Naive thymus-derived CD8-positive, alpha-beta T cell (primary cell): ENCODE measurements at regions not wholly inside any gene's neighbourhood (a gene's known extent, or its start where the extent isn't known, plus 50 kb on each side); places are given as distances from the start of the nearest gene placed in this dataset.
A peak's percentile ranks its signal among the peaks of the same experiment; 100 is the strongest.

ENCODE experiments used
- ATAC-seq, 2 donors: fragments of 150-1000 bp; cut with Tn5 transposase in 1 of 2; sonication (Bioruptor Pico), chemical (Tn5 transposase) in 1 of 2; 1 replicate in 1 of 2; 2 replicates in 1 of 2; pipeline ENCODE4 v1.10.0; 2021; ENCODE audit warnings: mild to moderate bottlenecking in 2 of 2, moderate library complexity in 2 of 2
- POLR2A ChIA-PET: fragments of 350-600 bp; sonication (Branson Sonifier 250); formaldehyde crosslinking; loops from one replicate; lab custom pipeline; 2021; ENCODE audit warnings: antibody characterized with exemption; lab: Charles Lee
- DNase-seq, 10 donors: peaks; one replicate each; pipeline versions ENCODE4 v3.0.0 to v3.0.0-alpha.2; 2020 to 2022
- H3K27ac Mint-ChIP-seq, 10 donors: one replicate each; pipeline ENCODE4 v1.8.0; 2020 to 2022; ENCODE audit warnings: mild to moderate bottlenecking in 10 of 10, mixed read lengths in 10 of 10, moderate library complexity in 4 of 10, inconsistent platforms in 1 of 10
- H3K27me3 Mint-ChIP-seq, 5 donors: one replicate each; pipeline ENCODE4 v1.8.0; 2021 to 2022; ENCODE audit warnings: mixed read lengths in 5 of 5
- H3K36me3 Mint-ChIP-seq, 3 donors: one replicate each; pipeline ENCODE4 v1.8.0; 2020 to 2022; ENCODE audit warnings: mixed read lengths in 3 of 3, mild to moderate bottlenecking in 2 of 3, inconsistent platforms in 1 of 3
- H3K4me1 Mint-ChIP-seq, 4 donors: one replicate each; pipeline ENCODE4 v1.8.0; 2021 to 2022; ENCODE audit warnings: mixed read lengths in 4 of 4
- H3K4me3 Mint-ChIP-seq, 10 donors: one replicate each; pipeline ENCODE4 v1.8.0; 2020 to 2022; ENCODE audit warnings: mild to moderate bottlenecking in 10 of 10, mixed read lengths in 10 of 10, moderate library complexity in 6 of 10, inconsistent platforms in 1 of 10
- H3K9me3 Mint-ChIP-seq, 9 donors: one replicate each; pipeline ENCODE4 v1.8.0; 2020 to 2022; ENCODE audit warnings: mixed read lengths in 9 of 9, mild to moderate bottlenecking in 3 of 9, inconsistent platforms in 1 of 9, moderate library complexity in 1 of 9

- H3K27ac Mint-ChIP-seq, result no peak overlapping the region
- H3K4me3 Mint-ChIP-seq, result no peak overlapping the region
- POLR2A ChIA-PET, result no interaction called here
- peaks cover 0 to 2% (median 2%) of the 10 kb centered on the region in 3 donors for H3K36me3 Mint-ChIP-seq
- no peak for DNase-seq
- peaks cover 0 to 3% (median 0%) of the 10 kb centered on the region in 4 donors for H3K4me1 Mint-ChIP-seq
- H3K9me3 Mint-ChIP-seq, result peaks cover 0 to 13% (median 2%) of the 10 kb centered on the region in 9 donors
- H3K27me3 Mint-ChIP-seq, result peaks cover 0 to 10% (median 2%) of the 10 kb centered on the region in 5 donors
- ATAC-seq, result no peak
Measured at GRCh38 chr1:239493811-239494414, 107.5 kb downstream of the CHRM3 start.

DNA sequence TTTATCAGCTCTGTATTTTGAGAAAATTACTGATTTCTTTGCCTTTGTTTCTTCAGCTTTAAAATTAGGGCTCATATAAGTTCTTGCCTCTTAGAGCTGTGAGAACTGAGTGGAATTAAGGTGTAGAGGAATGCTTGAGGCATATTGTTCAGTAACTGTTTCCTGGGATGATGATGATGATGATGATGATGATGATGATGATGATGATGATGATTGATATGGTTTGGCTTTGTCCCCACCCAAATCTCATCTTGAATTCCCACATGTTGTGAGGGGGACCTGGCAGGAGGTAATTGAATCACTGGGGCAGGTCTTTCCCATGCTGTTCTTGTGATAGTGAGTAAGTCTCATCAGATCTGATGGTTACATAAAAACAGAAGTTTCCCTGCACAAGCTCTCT lies 118.7 kb downstream of the CHRM3 start:
- no peaks in the 10 kb centered on the region for H3K27me3 Mint-ChIP-seq

GRCh38 chr1:239507826-239508225 lies 121.5 kb downstream of the CHRM3 start:
- Mint-ChIP-seq H3K27ac (no peak overlapping the region), H3K36me3 (peaks cover 0 to 28% (median 0%) of the 10 kb centered on the region in 3 donors), H3K27me3 (no peaks in the 10 kb centered on the region), H3K4me3 (no peak overlapping the region), H3K4me1 (peaks cover 0 to 2% (median 1%) of the 10 kb centered on the region in 4 donors), H3K9me3 (peaks cover 12 to 39% (median 32%) of the 10 kb centered on the region in 9 donors)
- ATAC-seq, result no peak
- DNase-seq, result no peak
- POLR2A ChIA-PET, result no interaction called here

More for the DNA sequence above, 118.7 kb downstream of the CHRM3 start:
- ATAC-seq (no peak), DNase-seq (no peak)
- Mint-ChIP-seq H3K4me1 (peaks cover 5 to 14% (median 10%) of the 10 kb centered on the region in 4 donors), H3K27ac (peak overlapping the region in 2 of 10 donors; percentile 6 to 23), H3K36me3 (peaks cover 0 to 28% (median 0%) of the 10 kb centered on the region in 3 donors), H3K9me3 (peaks cover 12 to 39% (median 32%) of the 10 kb centered on the region in 9 donors), H3K4me3 (no peak overlapping the region)
- POLR2A ChIA-PET, result no interaction called here

GRCh38 chr1:239511875-239512274 lies 125.5 kb downstream of the CHRM3 start:
- DNase-seq (no peak), ATAC-seq (no peak)
- Mint-ChIP-seq H3K4me1 (no peaks in the 10 kb centered on the region), H3K9me3 (peaks cover 7 to 12% (median 9%) of the 10 kb centered on the region in 9 donors), H3K4me3 (no peak overlapping the region), H3K36me3 (peaks cover 0 to 10% (median 0%) of the 10 kb centered on the region in 3 donors), H3K27me3 (peaks cover 0 to 2% (median 0%) of the 10 kb centered on the region in 5 donors), H3K27ac (no peak overlapping the region)
- POLR2A ChIA-PET, result no interaction called here

DNA sequence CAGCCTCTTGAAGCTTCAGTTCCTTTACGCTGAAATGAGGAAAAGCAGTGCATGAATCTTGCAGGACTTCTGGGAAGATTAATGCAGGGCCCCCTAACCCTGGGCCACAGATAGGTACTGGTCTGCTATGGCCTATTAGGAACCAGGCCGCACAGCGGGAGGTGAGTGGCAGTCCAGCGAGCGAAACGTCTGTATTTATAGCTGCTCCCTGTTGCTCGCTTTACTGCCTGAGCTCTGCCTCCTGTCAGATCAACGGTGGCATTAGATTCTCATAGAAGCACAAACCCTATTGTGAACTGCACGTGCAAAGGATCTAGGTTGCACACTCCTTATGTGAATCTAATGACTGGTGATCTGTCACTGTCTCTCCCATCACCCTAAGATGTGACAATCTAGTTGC lies 130.2 kb downstream of the CHRM3 start:
- DNase-seq, result no peak
- POLR2A ChIA-PET, result no interaction called here
- Mint-ChIP-seq H3K9me3 (peaks cover 0 to 3% (median 0%) of the 10 kb centered on the region in 9 donors), H3K36me3 (no peaks in the 10 kb centered on the region), H3K27ac (no peak overlapping the region), H3K27me3 (peaks cover 0 to 2% (median 0%) of the 10 kb centered on the region in 5 donors), H3K4me3 (no peak overlapping the region), H3K4me1 (no peaks in the 10 kb centered on the region)
- ATAC-seq, result no peak

DNA sequence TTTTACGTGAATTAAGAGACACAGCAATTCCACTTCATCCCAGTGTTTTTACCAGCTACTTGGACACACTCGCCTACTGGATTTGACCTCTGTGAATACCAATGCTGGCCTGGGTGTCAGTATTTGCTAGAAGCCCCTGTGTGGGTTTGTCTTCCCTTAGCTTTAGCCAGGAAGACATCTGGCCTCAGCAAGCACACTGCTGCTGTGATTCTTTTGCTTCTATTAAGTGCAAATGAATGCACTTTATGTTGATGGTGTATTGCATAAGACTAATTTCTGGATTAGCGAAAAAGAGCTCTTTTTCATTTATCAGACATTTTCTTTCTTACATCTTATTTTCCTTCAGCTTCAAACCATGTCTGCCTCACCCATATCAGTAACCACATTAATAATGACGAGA lies 140.0 kb downstream of the CHRM3 start:
- Mint-ChIP-seq H3K4me1 (no peaks in the 10 kb centered on the region), H3K9me3 (peaks cover 0 to 3% (median 0%) of the 10 kb centered on the region in 9 donors), H3K36me3 (no peaks in the 10 kb centered on the region), H3K27me3 (peaks cover 0 to 1% (median 0%) of the 10 kb centered on the region in 5 donors), H3K27ac (no peak overlapping the region), H3K4me3 (no peak overlapping the region)
- POLR2A ChIA-PET, result no interaction called here
- DNase-seq (no peak), ATAC-seq (no peak)

GRCh38 chr1:239527051-239527693 lies 140.8 kb downstream of the CHRM3 start:
- H3K9me3 Mint-ChIP-seq, result no peaks in the 10 kb centered on the region

GRCh38 chr1:239536165-239536849 lies 149.9 kb downstream of the CHRM3 start:
- ATAC-seq (no peak), DNase-seq (no peak)
- H3K27me3 Mint-ChIP-seq, result no peaks in the 10 kb centered on the region
- POLR2A ChIA-PET, result no interaction called here
- no peaks in the 10 kb centered on the region for H3K36me3 Mint-ChIP-seq
- H3K9me3 Mint-ChIP-seq, result no peaks in the 10 kb centered on the region
- H3K4me1 Mint-ChIP-seq, result peaks cover 0 to 6% (median 0%) of the 10 kb centered on the region in 4 donors
- no peak overlapping the region for H3K27ac Mint-ChIP-seq
- H3K4me3 Mint-ChIP-seq, result no peak overlapping the region

More at GRCh38 chr1:239527051-239527693, 140.8 kb downstream of the CHRM3 start:
- no peaks in the 10 kb centered on the region for H3K4me1 Mint-ChIP-seq
- H3K27ac Mint-ChIP-seq, result no peak overlapping the region
- H3K27me3 Mint-ChIP-seq, result no peaks in the 10 kb centered on the region
- POLR2A ChIA-PET, result no interaction called here
- no peak for DNase-seq
- no peaks in the 10 kb centered on the region for H3K36me3 Mint-ChIP-seq
- no peak overlapping the region for H3K4me3 Mint-ChIP-seq
- ATAC-seq, result no peak

DNA sequence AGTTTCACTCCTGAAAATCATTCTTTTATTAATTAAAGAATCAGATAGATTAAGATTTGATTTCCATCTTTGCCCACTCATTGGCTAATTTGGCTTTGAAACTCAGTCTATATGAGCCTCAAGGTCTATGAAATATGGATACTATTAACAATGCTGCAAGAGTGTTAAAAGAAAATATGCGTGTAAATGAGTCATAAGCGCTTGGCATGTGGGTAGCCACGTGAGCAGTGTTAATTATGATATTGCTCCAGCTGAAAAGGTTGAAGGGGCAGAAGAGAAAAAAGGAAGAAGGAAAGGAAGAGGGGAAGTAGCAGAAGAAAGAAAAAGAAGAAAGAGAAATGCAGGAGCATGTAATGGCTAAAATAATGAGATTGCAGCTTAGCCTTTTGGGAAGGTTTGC lies 151.4 kb downstream of the CHRM3 start:
- H3K27me3 Mint-ChIP-seq, result no peaks in the 10 kb centered on the region
- peaks cover 0 to 6% (median 0%) of the 10 kb centered on the region in 4 donors for H3K4me1 Mint-ChIP-seq
- POLR2A ChIA-PET, result no interaction called here
- no peak overlapping the region for H3K27ac Mint-ChIP-seq
- no peaks in the 10 kb centered on the region for H3K36me3 Mint-ChIP-seq
- ATAC-seq (no peak), DNase-seq (no peak)
- H3K4me3 Mint-ChIP-seq, result no peak overlapping the region
- H3K9me3 Mint-ChIP-seq, result no peaks in the 10 kb centered on the region

DNA sequence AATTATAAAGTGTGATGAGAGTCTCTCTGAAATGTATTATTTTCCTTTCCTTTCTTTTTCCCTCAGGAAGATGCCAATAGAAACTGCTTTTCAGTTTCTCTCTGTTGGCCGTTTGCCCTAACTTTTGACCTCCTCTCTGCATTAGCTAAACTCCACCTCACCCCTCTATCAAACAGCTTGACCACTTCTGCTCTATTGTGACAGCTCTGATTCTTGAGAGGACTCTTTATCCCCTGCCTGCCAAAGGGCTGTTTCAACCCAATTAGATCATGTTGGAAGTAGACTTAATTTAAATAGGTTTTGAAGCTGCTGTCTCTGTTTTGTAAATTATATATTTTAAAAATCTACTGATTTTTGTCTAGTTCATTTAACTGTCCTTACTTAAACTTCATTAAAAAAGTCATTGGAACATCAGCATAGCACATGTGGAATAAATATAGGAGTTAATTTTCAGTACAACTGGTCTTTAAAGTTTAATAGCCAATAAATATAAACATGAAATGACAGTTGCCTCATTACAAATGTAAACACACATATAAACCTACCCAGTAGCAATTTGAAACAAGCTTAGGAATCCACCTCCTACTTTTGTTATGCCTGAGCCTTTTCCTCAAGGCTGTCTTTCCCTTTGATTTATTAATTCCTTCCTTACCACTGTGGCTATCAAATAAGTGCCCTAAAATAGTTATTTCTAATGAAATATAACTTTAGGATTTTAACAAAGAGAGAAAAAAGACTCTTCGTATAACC lies 152.0 kb downstream of the CHRM3 start:
- ATAC-seq, result no peak
- no peak overlapping the region for H3K27ac Mint-ChIP-seq

DNA sequence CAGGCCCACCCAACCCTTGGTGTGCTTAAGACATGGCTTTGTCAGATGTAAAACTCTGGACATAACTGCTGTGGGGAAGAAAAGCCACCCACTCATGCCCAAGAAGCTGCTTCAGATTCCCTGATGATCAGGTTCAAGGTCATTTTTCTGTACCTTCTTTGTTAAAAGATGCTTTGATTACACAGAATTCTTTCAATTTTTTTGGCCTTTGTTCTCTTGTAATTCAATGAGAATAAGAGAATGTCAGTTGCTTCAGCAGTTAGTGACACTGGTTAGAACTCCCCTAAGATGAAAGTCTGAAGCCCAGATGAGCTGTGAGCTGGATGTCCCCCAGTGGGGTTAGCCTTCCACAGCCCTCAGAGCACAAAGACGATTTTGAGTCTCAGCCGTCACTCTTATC lies 152.7 kb downstream of the CHRM3 start:
- peaks cover 0 to 6% (median 0%) of the 10 kb centered on the region in 4 donors for H3K4me1 Mint-ChIP-seq
- H3K4me3 Mint-ChIP-seq, result no peak overlapping the region
- H3K36me3 Mint-ChIP-seq, result no peaks in the 10 kb centered on the region
- DNase-seq (no peak), ATAC-seq (no peak)
- no peaks in the 10 kb centered on the region for H3K27me3 Mint-ChIP-seq
- no peak overlapping the region for H3K27ac Mint-ChIP-seq
- H3K9me3 Mint-ChIP-seq, result no peaks in the 10 kb centered on the region
- POLR2A ChIA-PET, result no interaction called here

More for the DNA sequence above, 152.0 kb downstream of the CHRM3 start:
- Mint-ChIP-seq H3K36me3 (no peaks in the 10 kb centered on the region), H3K4me3 (no peak overlapping the region), H3K4me1 (peaks cover 0 to 6% (median 0%) of the 10 kb centered on the region in 4 donors), H3K9me3 (no peaks in the 10 kb centered on the region), H3K27me3 (no peaks in the 10 kb centered on the region)
- DNase-seq, result no peak
- POLR2A ChIA-PET, result no interaction called here

DNA sequence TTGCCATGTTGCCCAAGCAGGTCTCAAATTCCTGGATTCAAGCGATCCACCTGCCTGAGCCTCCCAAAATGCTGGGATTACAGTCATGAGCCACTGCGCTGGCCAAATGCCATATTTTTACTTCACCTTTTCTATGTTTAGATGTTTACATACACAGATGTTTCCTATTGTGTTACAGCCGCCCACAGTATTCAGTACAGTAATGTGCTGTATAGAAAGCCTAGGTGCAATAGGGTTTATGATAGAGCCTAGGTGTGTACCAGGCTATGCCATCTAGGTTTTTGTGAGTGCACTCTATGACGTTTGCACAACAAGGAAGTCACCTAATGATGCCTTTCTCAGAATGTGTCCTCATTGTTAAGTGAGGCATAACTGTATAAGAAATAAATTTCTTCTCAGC lies 153.4 kb downstream of the CHRM3 start:
- POLR2A ChIA-PET, result no interaction called here
- DNase-seq (no peak), ATAC-seq (no peak)
- Mint-ChIP-seq H3K4me3 (no peak overlapping the region), H3K4me1 (peaks cover 0 to 6% (median 0%) of the 10 kb centered on the region in 4 donors), H3K27ac (no peak overlapping the region), H3K36me3 (no peaks in the 10 kb centered on the region), H3K27me3 (no peaks in the 10 kb centered on the region), H3K9me3 (no peaks in the 10 kb centered on the region)
